Dendritic cell treated with granulocyte-macrophage colony-stimulating factor and Interleukin-4, amounts not matched to agents 40 ng/mL and 50 ng/mL, for 4 days (primary cell): ENCODE measurements at regions not wholly inside any gene's neighbourhood (a gene's known extent, or its start where the extent isn't known, plus 50 kb on each side); places are given as distances from the start of the nearest gene placed in this dataset.

ENCODE experiments used
- H3K27ac Mint-ChIP-seq: one replicate; pipeline ENCODE4 v1.8.0; 2022; ENCODE audit warnings: mild to moderate bottlenecking, mixed read lengths
- H3K27me3 Mint-ChIP-seq: one replicate; pipeline ENCODE4 v1.8.0; 2022; ENCODE audit warnings: mild to moderate bottlenecking, mixed read lengths
- H3K36me3 Mint-ChIP-seq: one replicate; pipeline ENCODE4 v1.8.0; 2022; ENCODE audit warnings: low read depth, mixed read lengths
- H3K4me1 Mint-ChIP-seq: one replicate; pipeline ENCODE4 v1.8.0; 2022; ENCODE audit warnings: low read depth, mixed read lengths
- H3K4me3 Mint-ChIP-seq: one replicate; pipeline ENCODE4 v1.8.0; 2022; ENCODE audit warnings: mild to moderate bottlenecking, moderate library complexity, mixed read lengths
- H3K9me3 Mint-ChIP-seq: one replicate; pipeline ENCODE4 v1.8.0; 2022; ENCODE audit warnings: mixed read lengths
- intact Hi-C: fragments of 100-400 bp; cut with micrococcal nuclease; formaldehyde crosslinking; loops from one replicate; pipeline ENCODE4 v1.15.0; 2022

- Mint-ChIP-seq H3K27me3 (no peaks in the 10 kb centered on the region), H3K4me1 (no peaks in the 10 kb centered on the region), H3K36me3 (no peaks in the 10 kb centered on the region), H3K9me3 (peaks cover 36% of the 10 kb centered on the region), H3K27ac (no peak overlapping the region), H3K4me3 (no peak overlapping the region)
- intact Hi-C loops, result no loop called here
Measured at GRCh38 chr4:187208651-187209050, 485.0 kb upstream of the FAT1 start.

- no peaks in the 10 kb centered on the region for H3K27me3 Mint-ChIP-seq
- no peak overlapping the region for H3K27ac Mint-ChIP-seq
- H3K36me3 Mint-ChIP-seq, result no peaks in the 10 kb centered on the region
- intact Hi-C loops, result no loop called here
- H3K4me1 Mint-ChIP-seq, result no peaks in the 10 kb centered on the region
- H3K9me3 Mint-ChIP-seq, result peaks cover 37% of the 10 kb centered on the region
- no peak overlapping the region for H3K4me3 Mint-ChIP-seq
Measured at GRCh38 chr4:187209921-187210613, 486.4 kb upstream of the FAT1 start.

GRCh38 chr4:187212446-187213080, 488.9 kb upstream of the FAT1 start:
- no peak overlapping the region for H3K4me3 Mint-ChIP-seq
- intact Hi-C loops, result no loop called here
- H3K4me1 Mint-ChIP-seq, result no peaks in the 10 kb centered on the region
- peaks cover 57% of the 10 kb centered on the region for H3K9me3 Mint-ChIP-seq
- H3K27ac Mint-ChIP-seq, result no peak overlapping the region
- H3K27me3 Mint-ChIP-seq, result no peaks in the 10 kb centered on the region
- H3K36me3 Mint-ChIP-seq, result no peaks in the 10 kb centered on the region

GRCh38 chr4:187215438-187215837, 491.8 kb upstream of the FAT1 start:
- Mint-ChIP-seq H3K4me1 (no peaks in the 10 kb centered on the region), H3K9me3 (peaks cover 38% of the 10 kb centered on the region), H3K27me3 (no peaks in the 10 kb centered on the region), H3K27ac (no peak overlapping the region), H3K4me3 (no peak overlapping the region), H3K36me3 (no peaks in the 10 kb centered on the region)
- intact Hi-C loops, result no loop called here

GRCh38 chr4:187218705-187219245, 495.1 kb upstream of the FAT1 start:
- Mint-ChIP-seq H3K27me3 (no peaks in the 10 kb centered on the region), H3K4me1 (no peaks in the 10 kb centered on the region), H3K27ac (no peak overlapping the region), H3K4me3 (no peak overlapping the region), H3K36me3 (no peaks in the 10 kb centered on the region), H3K9me3 (peaks cover 21% of the 10 kb centered on the region)
- intact Hi-C loops, result no loop called here

- Mint-ChIP-seq H3K27ac (no peak overlapping the region), H3K4me1 (no peaks in the 10 kb centered on the region), H3K27me3 (no peaks in the 10 kb centered on the region), H3K4me3 (no peak overlapping the region), H3K36me3 (no peaks in the 10 kb centered on the region), H3K9me3 (peaks cover 19% of the 10 kb centered on the region)
- intact Hi-C loops, result no loop called here
Measured at GRCh38 chr4:187224560-187224959, 500.9 kb upstream of the FAT1 start.

- Mint-ChIP-seq H3K4me1 (no peaks in the 10 kb centered on the region), H3K4me3 (no peak overlapping the region), H3K36me3 (no peaks in the 10 kb centered on the region), H3K9me3 (peaks cover 19% of the 10 kb centered on the region), H3K27me3 (no peaks in the 10 kb centered on the region), H3K27ac (no peak overlapping the region)
- intact Hi-C loops, result no loop called here
Measured at GRCh38 chr4:187227907-187228704, 504.4 kb upstream of the FAT1 start.

- peaks cover 5% of the 10 kb centered on the region for H3K9me3 Mint-ChIP-seq
- no peaks in the 10 kb centered on the region for H3K36me3 Mint-ChIP-seq
- no peaks in the 10 kb centered on the region for H3K27me3 Mint-ChIP-seq
- intact Hi-C loops, result no loop called here
- no peak overlapping the region for H3K27ac Mint-ChIP-seq
- no peak overlapping the region for H3K4me3 Mint-ChIP-seq
- no peaks in the 10 kb centered on the region for H3K4me1 Mint-ChIP-seq
Measured at GRCh38 chr4:187232196-187232595, 508.5 kb upstream of the FAT1 start.

GRCh38 chr4:187232796-187233195, 509.1 kb upstream of the FAT1 start:
- no peaks in the 10 kb centered on the region for H3K27me3 Mint-ChIP-seq
- no peaks in the 10 kb centered on the region for H3K4me1 Mint-ChIP-seq
- intact Hi-C loops, result no loop called here
- no peak overlapping the region for H3K27ac Mint-ChIP-seq
- no peak overlapping the region for H3K4me3 Mint-ChIP-seq
- no peaks in the 10 kb centered on the region for H3K36me3 Mint-ChIP-seq
- H3K9me3 Mint-ChIP-seq, result no peaks in the 10 kb centered on the region

GRCh38 chr4:187235456-187236170, 512.0 kb upstream of the FAT1 start:
- peaks cover 4% of the 10 kb centered on the region for H3K9me3 Mint-ChIP-seq
- H3K4me1 Mint-ChIP-seq, result no peaks in the 10 kb centered on the region
- no peaks in the 10 kb centered on the region for H3K27me3 Mint-ChIP-seq
- H3K4me3 Mint-ChIP-seq, result no peak overlapping the region
- H3K27ac Mint-ChIP-seq, result no peak overlapping the region
- no peaks in the 10 kb centered on the region for H3K36me3 Mint-ChIP-seq
- intact Hi-C loops, result no loop called here

- Mint-ChIP-seq H3K27ac (no peak overlapping the region), H3K4me3 (no peak overlapping the region), H3K36me3 (no peaks in the 10 kb centered on the region), H3K9me3 (peaks cover 7% of the 10 kb centered on the region), H3K4me1 (no peaks in the 10 kb centered on the region), H3K27me3 (no peaks in the 10 kb centered on the region)
- intact Hi-C loops, result no loop called here
Measured at GRCh38 chr4:187236209-187236890, 512.7 kb upstream of the FAT1 start.

- intact Hi-C loops, result no loop called here
- H3K27me3 Mint-ChIP-seq, result no peaks in the 10 kb centered on the region
- peaks cover 15% of the 10 kb centered on the region for H3K9me3 Mint-ChIP-seq
- H3K36me3 Mint-ChIP-seq, result no peaks in the 10 kb centered on the region
- no peaks in the 10 kb centered on the region for H3K4me1 Mint-ChIP-seq
- no peak overlapping the region for H3K4me3 Mint-ChIP-seq
- no peak overlapping the region for H3K27ac Mint-ChIP-seq
Measured at GRCh38 chr4:187238646-187239045, 515.0 kb upstream of the FAT1 start.

GRCh38 chr4:187251896-187252295, 528.2 kb upstream of the FAT1 start:
- intact Hi-C loops, result no loop called here
- Mint-ChIP-seq H3K9me3 (peaks cover 16% of the 10 kb centered on the region), H3K27ac (no peak overlapping the region), H3K36me3 (no peaks in the 10 kb centered on the region), H3K27me3 (no peaks in the 10 kb centered on the region), H3K4me3 (no peak overlapping the region), H3K4me1 (no peaks in the 10 kb centered on the region)
